H9 (cell line): ENCODE measurements at regions not wholly inside any gene's neighbourhood (a gene's known extent, or its start where the extent isn't known, plus 50 kb on each side); places are given as distances from the start of the nearest gene placed in this dataset.

Experiments
- DNase-seq: peaks from one replicate; pipeline ENCODE4 v3.0.0-alpha.2; 2017
- H2AFZ ChIP-seq: one replicate; pipeline ENCODE4 v1.6.1; 2013; ENCODE audit warnings: mild to moderate bottlenecking, low read length, control low read depth, moderate library complexity
- H2AK5ac ChIP-seq: 2 replicates; pipeline ENCODE4 v1.6.1; 2013; ENCODE audit warnings: low read length, control low read depth, mixed read lengths; ENCODE audit not compliant: insufficient read length
- H2BK120ac ChIP-seq: one replicate; pipeline ENCODE4 v1.6.1; 2013; ENCODE audit warnings: low read depth, mild to moderate bottlenecking, low read length, control low read depth, inconsistent platforms; ENCODE audit not compliant: poor library complexity, severe bottlenecking
- H2BK12ac ChIP-seq: 2 replicates; pipeline ENCODE4 v1.6.1; 2013; ENCODE audit warnings: low read length, control low read depth, mixed read lengths, low read depth; ENCODE audit not compliant: insufficient read length
- H2BK15ac ChIP-seq: 2 replicates; pipeline ENCODE4 v1.6.1; 2013; ENCODE audit warnings: low read depth, low read length, control low read depth
- H2BK20ac ChIP-seq: one replicate; pipeline ENCODE4 v1.6.1; 2013; ENCODE audit warnings: low read depth, mild to moderate bottlenecking, low read length, control low read depth, inconsistent platforms; ENCODE audit not compliant: poor library complexity, severe bottlenecking
- H2BK5ac ChIP-seq: 2 replicates; pipeline ENCODE4 v1.6.1; 2013; ENCODE audit warnings: low read length, control low read depth, mixed read lengths; ENCODE audit not compliant: insufficient read length
- H3K14ac ChIP-seq: 2 replicates; pipeline ENCODE4 v1.6.1; 2013; ENCODE audit warnings: low read length, control low read depth; ENCODE audit not compliant: insufficient read depth
- H3K18ac ChIP-seq: 2 replicates; pipeline ENCODE4 v1.6.1; 2013; ENCODE audit warnings: low read depth, mild to moderate bottlenecking, mixed read lengths, low read length, control low read depth; ENCODE audit not compliant: insufficient read length
- H3K23ac ChIP-seq: 2 replicates; pipeline ENCODE4 v1.6.1; 2013; ENCODE audit warnings: low read length, control low read depth, mixed read lengths, low read depth; ENCODE audit not compliant: insufficient read length
- H3K23me2 ChIP-seq: 2 replicates; pipeline ENCODE4 v1.6.1; 2013; ENCODE audit warnings: low read depth, mild to moderate bottlenecking, mixed read lengths, low read length, control low read depth; ENCODE audit not compliant: insufficient read length, poor library complexity, severe bottlenecking
- H3K27ac ChIP-seq: 2 replicates; pipeline ENCODE4 v1.5.1; 2013; ENCODE audit warnings: low read length, control low read depth, mixed read lengths, low read depth; ENCODE audit not compliant: insufficient read length
- H3K27me3 ChIP-seq: 2 replicates; pipeline ENCODE4 v1.6.1; 2013; ENCODE audit warnings: low read length, control low read depth, inconsistent platforms; ENCODE audit not compliant: insufficient read depth
- H3K4ac ChIP-seq: 2 replicates; pipeline ENCODE4 v1.6.1; 2013; ENCODE audit warnings: low read depth, mild to moderate bottlenecking, control low read depth, inconsistent platforms, low read length, moderate library complexity
- H3K4me1 ChIP-seq: 2 replicates; pipeline ENCODE4 v1.6.1; 2013; ENCODE audit warnings: low read length, control low read depth, inconsistent platforms; ENCODE audit not compliant: insufficient read depth
- H3K4me2 ChIP-seq: 2 replicates; pipeline ENCODE4 v1.6.1; 2013; ENCODE audit warnings: low read length, control low read depth, mixed read lengths; ENCODE audit not compliant: insufficient read length, insufficient read depth
- H3K56ac ChIP-seq: 2 replicates; pipeline ENCODE4 v1.6.1; 2013; ENCODE audit warnings: low read depth, mild to moderate bottlenecking, mixed read lengths, low read length, control low read depth; ENCODE audit not compliant: insufficient read length
- H3K79me1 ChIP-seq: 2 replicates; pipeline ENCODE4 v1.6.1; 2013; ENCODE audit warnings: low read depth, mild to moderate bottlenecking, moderate library complexity, low read length, control low read depth, inconsistent platforms; ENCODE audit not compliant: insufficient read depth, poor library complexity, severe bottlenecking
- H3K79me2 ChIP-seq: 2 replicates; pipeline ENCODE4 v1.6.1; 2013; ENCODE audit warnings: low read length, control low read depth, inconsistent platforms; ENCODE audit not compliant: insufficient read depth
- H3K9ac ChIP-seq: 2 replicates; pipeline ENCODE4 v1.6.1; 2013; ENCODE audit warnings: low read length, control low read depth, mixed read lengths; ENCODE audit not compliant: insufficient read length; ENCODE audit errors: extremely low read depth
- H3K9me3 ChIP-seq: one replicate; pipeline ENCODE4 v1.6.1; 2013; ENCODE audit warnings: low read depth, low read length, inconsistent platforms; ENCODE audit not compliant: control insufficient read depth
- H3T11ph ChIP-seq: one replicate; pipeline ENCODE4 v1.6.1; 2013; ENCODE audit warnings: mild to moderate bottlenecking, low read length, control low read depth, inconsistent platforms
- H4K20me1 ChIP-seq: one replicate; pipeline ENCODE4 v1.6.1; 2013; ENCODE audit not compliant: control insufficient read depth, insufficient read length, insufficient read depth
- H4K5ac ChIP-seq: 2 replicates; pipeline ENCODE4 v1.6.1; 2013; ENCODE audit warnings: low read depth, mild to moderate bottlenecking, mixed read lengths, low read length, control low read depth; ENCODE audit not compliant: insufficient read length
- H4K8ac ChIP-seq: replicated peaks from 2 replicates; pipeline ENCODE4 v1.6.1; 2013; ENCODE audit warnings: low read length, control low read depth, mixed read lengths, low read depth; ENCODE audit not compliant: insufficient read length
- H4K91ac ChIP-seq: 2 replicates; pipeline ENCODE4 v1.6.1; 2013; ENCODE audit warnings: low read depth, mild to moderate bottlenecking, moderate library complexity, mixed read lengths, low read length, control low read depth; ENCODE audit not compliant: insufficient read length
- H3K27ac Mint-ChIP-seq, 3 experiments: 2 replicates in 2 of 3; 3 replicates in 1 of 3; pipeline ENCODE4 v1.8.0; 2020 to 2021; ENCODE audit warnings: mixed read lengths in 3 of 3, mild to moderate bottlenecking in 1 of 3, moderate library complexity in 1 of 3
- H3K27me3 Mint-ChIP-seq: 2 replicates; pipeline ENCODE4 v1.8.0; 2021; ENCODE audit warnings: low read depth, mild to moderate bottlenecking, moderate library complexity, mixed read lengths
- H3K36me3 Mint-ChIP-seq, 3 experiments: 2 replicates in 2 of 3; 3 replicates in 1 of 3; pipeline ENCODE4 v1.8.0; 2020 to 2021; ENCODE audit warnings: low read depth in 3 of 3, mixed read lengths in 3 of 3; ENCODE audit not compliant: insufficient read depth in 1 of 3
- H3K4me1 Mint-ChIP-seq, 2 experiments: 2 replicates each; pipeline ENCODE4 v1.8.0; 2020; ENCODE audit warnings: mixed read lengths in 2 of 2
- H3K4me3 Mint-ChIP-seq, 2 experiments: 2 replicates in 1 of 2; 3 replicates in 1 of 2; pipeline ENCODE4 v1.8.0; 2020 to 2021; ENCODE audit warnings: mild to moderate bottlenecking in 2 of 2, mixed read lengths in 2 of 2, moderate library complexity in 1 of 2
- H3K9me3 Mint-ChIP-seq, 2 experiments: 2 replicates in 1 of 2; 3 replicates in 1 of 2; pipeline ENCODE4 v1.8.0; 2020; ENCODE audit warnings: mild to moderate bottlenecking in 2 of 2, mixed read lengths in 2 of 2, moderate library complexity in 1 of 2
- WGBS: extraction: QIAGEN DNeasy Blood & Tissue Kit; methylation state at CpG from one replicate; pipeline ENCODE4 v1.1.7; 2013; ENCODE audit warnings: missing lambda C conversion rate, low lambda C conversion rate, mixed read lengths; ENCODE audit not compliant: insufficient read length; ENCODE audit errors: extremely low coverage; 5-methylcytosine and 5-hydroxymethylcytosine counted together
- TF ChIP-seq, protein P1 (sequence below): fragments of 200-600 bp; sonication (generic); conservative IDR thresholded peaks from 3 replicates; pipeline ENCODE4 v1.8.0; 2021; ENCODE audit warnings: antibody characterized with exemption, mild to moderate bottlenecking

- WGBS: no CpG with 5 or more reads among the region's 7 CpGs
Observed at GRCh38 chr3:34872406-34872805, 766.9 kb upstream of the ARPP21 start.

More at GRCh38 chr3:34872406-34872805, 766.9 kb upstream of the ARPP21 start:
- H3K27ac ChIP-seq: no peak overlapping the region
- no peak overlapping the region for H3K23ac ChIP-seq
- no peak overlapping the region for H3K4me3 Mint-ChIP-seq
- H3K36me3 Mint-ChIP-seq: no peaks in the 10 kb centered on the region
- H4K20me1 ChIP-seq: no peaks in the 10 kb centered on the region
- no peak overlapping the region for H2AFZ ChIP-seq
- no peak overlapping the region for H4K8ac ChIP-seq
- no peak overlapping the region for H3K27ac Mint-ChIP-seq
- no peak overlapping the region for H3K18ac ChIP-seq
- H2BK12ac ChIP-seq: no peak overlapping the region
- no peak overlapping the region; the same call in 1 of the 2 replicates for H3K14ac ChIP-seq
- H4K91ac ChIP-seq: no peak overlapping the region
- H2AK5ac ChIP-seq: no peak overlapping the region
- H3K9ac ChIP-seq: no peak overlapping the region
- no peak for DNase-seq
- H2BK5ac ChIP-seq: no peak overlapping the region
- H3K79me1 ChIP-seq: no peaks in the 10 kb centered on the region
- H3K79me2 ChIP-seq: no peaks in the 10 kb centered on the region
- H2BK120ac ChIP-seq: no peak overlapping the region
- TF ChIP-seq, protein P1, sequence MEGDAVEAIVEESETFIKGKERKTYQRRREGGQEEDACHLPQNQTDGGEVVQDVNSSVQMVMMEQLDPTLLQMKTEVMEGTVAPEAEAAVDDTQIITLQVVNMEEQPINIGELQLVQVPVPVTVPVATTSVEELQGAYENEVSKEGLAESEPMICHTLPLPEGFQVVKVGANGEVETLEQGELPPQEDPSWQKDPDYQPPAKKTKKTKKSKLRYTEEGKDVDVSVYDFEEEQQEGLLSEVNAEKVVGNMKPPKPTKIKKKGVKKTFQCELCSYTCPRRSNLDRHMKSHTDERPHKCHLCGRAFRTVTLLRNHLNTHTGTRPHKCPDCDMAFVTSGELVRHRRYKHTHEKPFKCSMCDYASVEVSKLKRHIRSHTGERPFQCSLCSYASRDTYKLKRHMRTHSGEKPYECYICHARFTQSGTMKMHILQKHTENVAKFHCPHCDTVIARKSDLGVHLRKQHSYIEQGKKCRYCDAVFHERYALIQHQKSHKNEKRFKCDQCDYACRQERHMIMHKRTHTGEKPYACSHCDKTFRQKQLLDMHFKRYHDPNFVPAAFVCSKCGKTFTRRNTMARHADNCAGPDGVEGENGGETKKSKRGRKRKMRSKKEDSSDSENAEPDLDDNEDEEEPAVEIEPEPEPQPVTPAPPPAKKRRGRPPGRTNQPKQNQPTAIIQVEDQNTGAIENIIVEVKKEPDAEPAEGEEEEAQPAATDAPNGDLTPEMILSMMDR: no peak
- H3K4me1 ChIP-seq: no peaks in the 10 kb centered on the region
- no peaks in the 10 kb centered on the region for H3K23me2 ChIP-seq
- no peak overlapping the region for H2BK15ac ChIP-seq
- H3K4me2 ChIP-seq: no peak overlapping the region
- H3K56ac ChIP-seq: no peak overlapping the region
- H4K5ac ChIP-seq: no peak overlapping the region
- no peaks in the 10 kb centered on the region for H3K27me3 ChIP-seq
- no peak overlapping the region for H3K4ac ChIP-seq
- H3K9me3 ChIP-seq: no peaks in the 10 kb centered on the region
- H3K9me3 Mint-ChIP-seq: no peaks in the 10 kb centered on the region
- H3K4me1 Mint-ChIP-seq: peaks cover 0 to 4% of the 10 kb centered on the region in 2 experiments; a peak in 1 of 4 replicates
- no peaks in the 10 kb centered on the region for H3K27me3 Mint-ChIP-seq
- H2BK20ac ChIP-seq: no peak overlapping the region
- no peak overlapping the region for H3T11ph ChIP-seq
